PFSK-1 (cell line): ENCODE measurements at regions not wholly inside any gene's neighbourhood (a gene's known extent, or its start where the extent isn't known, plus 50 kb on each side); places are given as distances from the start of the nearest gene placed in this dataset.

Experiments used
- FOXP2 ChIP-seq: optimal IDR thresholded peaks from 2 replicates; pipeline ENCODE3; 2011; ENCODE audit warnings: borderline replicate concordance, control low read depth, inconsistent platforms; ENCODE audit not compliant: insufficient read depth; ENCODE audit errors: extremely low read length, extremely low read depth
- POLR2AphosphoS5 ChIP-seq: IDR thresholded peaks from 2 replicates; pipeline ENCODE4 v1.6.1; 2012; ENCODE audit warnings: low read depth, mild to moderate bottlenecking, control low read depth, low read length, moderate library complexity
- REST ChIP-seq, 2 experiments: IDR thresholded peaks; 2 replicates each; pipeline versions ENCODE4 v1.6.1 to v1.8.0; 2011 to 2012; ENCODE audit warnings: low read depth in 2 of 2, low read length in 2 of 2, control low read depth in 1 of 2, inconsistent platforms in 1 of 2, mild to moderate bottlenecking in 1 of 2, moderate library complexity in 1 of 2; ENCODE audit not compliant: insufficient read depth in 1 of 2
- SIN3A ChIP-seq: IDR thresholded peaks from 2 replicates; pipeline ENCODE4 v1.6.1; 2012; ENCODE audit warnings: mild to moderate bottlenecking, low read length, moderate library complexity, borderline replicate concordance; ENCODE audit not compliant: insufficient read depth
- TAF1 ChIP-seq: IDR thresholded peaks from 2 replicates; pipeline ENCODE4 v1.6.1; 2012; ENCODE audit warnings: low read length, control low read depth, borderline replicate concordance; ENCODE audit not compliant: insufficient read depth

- TF ChIP-seq FOXP2, result no peak
These were observed 255.3 kb downstream of the ICE1 start for GRCh38 chr5:5677738-5678137.

- TF ChIP-seq REST (IDR thresholded peaks at IDR 0.05; ENCODE audit: insufficient read depth in 1 of 2, low read depth in 2 of 2, low read length in 2 of 2) (no peak), POLR2AphosphoS5 (no peak), TAF1 (no peak)
These were observed 253.7 kb downstream of the ICE1 start for GRCh38 chr5:5676218-5676617.

GRCh38 chr5:5675511-5675910, 253.0 kb downstream of the ICE1 start:
- no peak for TF ChIP-seq TAF1
- TF ChIP-seq REST (IDR thresholded peaks at IDR 0.05; ENCODE audit: insufficient read depth in 1 of 2, low read depth in 2 of 2, low read length in 2 of 2), result no peak
- TF ChIP-seq POLR2AphosphoS5, result no peak
- no peak for TF ChIP-seq FOXP2
- TF ChIP-seq SIN3A, result no peak

- TF ChIP-seq FOXP2, result no peak
- no peak for TF ChIP-seq REST (IDR thresholded peaks at IDR 0.05; ENCODE audit: insufficient read depth in 1 of 2, low read depth in 2 of 2, low read length in 2 of 2)
- TF ChIP-seq POLR2AphosphoS5, result no peak
- TF ChIP-seq SIN3A, result no peak
- no peak for TF ChIP-seq TAF1
These were observed 249.3 kb downstream of the ICE1 start for GRCh38 chr5:5671823-5672222.

- TF ChIP-seq REST (IDR thresholded peaks at IDR 0.05; ENCODE audit: insufficient read depth in 1 of 2, low read depth in 2 of 2, low read length in 2 of 2) (peak; percentile 15 to 82; a peak in 2 of 4 replicates), FOXP2 (no peak)
These were observed 244.7 kb downstream of the ICE1 start for GRCh38 chr5:5667136-5667554.

- TF ChIP-seq FOXP2 (no peak), REST (IDR thresholded peaks at IDR 0.05; ENCODE audit: insufficient read depth in 1 of 2, low read depth in 2 of 2, low read length in 2 of 2) (no peak), POLR2AphosphoS5 (no peak), SIN3A (no peak), TAF1 (no peak)
These were observed 243.9 kb downstream of the ICE1 start for GRCh38 chr5:5666369-5666768.
